ENCODE measurements at regions not wholly inside any gene's neighbourhood (a gene's known extent, or its start where the extent isn't known, plus 50 kb on each side); places are given as distances from the start of the nearest gene placed in this dataset.

- Histone ChIP-seq H3K27ac (ENCODE audit: low read depth in 2 of 2, low read length in 1 of 2) (no peak overlapping the region), H3K4me3 (ENCODE audit: low read depth in 2 of 2, low read length in 1 of 2) (no peak overlapping the region), H3K9me3 (peaks cover 8% of the 10 kb centered on the region; the same call in 1 of the 2 replicates), H2AFZ (ENCODE audit: low read depth) (no peak overlapping the region), H4K20me1 (ENCODE audit: insufficient read depth) (no peaks in the 10 kb centered on the region), H3K36me3 (replicated peaks in 1 of 2; ENCODE audit: control insufficient read depth in 1 of 2, insufficient read depth in 2 of 2, low read length in 1 of 2) (no peaks in the 10 kb centered on the region), H3F3A (replicated peaks; ENCODE audit: insufficient read depth) (no peaks in the 10 kb centered on the region), H3K79me2 (ENCODE audit: insufficient read depth) (no peaks in the 10 kb centered on the region), H3K4me1 (ENCODE audit: control insufficient read depth in 1 of 2, insufficient read depth in 2 of 2, low read depth in 1 of 2, low read length in 1 of 2) (no peaks in the 10 kb centered on the region), H3K4me2 (no peak overlapping the region), H3K9ac (no peak overlapping the region), H3K9me2 (no peaks in the 10 kb centered on the region), H3K27me3 (ENCODE audit: insufficient read depth) (no peaks in the 10 kb centered on the region)
- POLR2A ChIA-PET, result no interaction called here
- 7% methylated on average over 5 of the region's 5 CpGs for WGBS (ENCODE audit: low lambda C conversion rate)
- CTCF ChIA-PET, result no interaction called here
- no peak for DNase-seq
- TF ChIP-seq IRF3 (IDR thresholded peaks at IDR 0.05; ENCODE audit: low read depth, low read length) (no peak), EP300 (IDR thresholded peaks at IDR 0.05; ENCODE audit: borderline replicate concordance in 1 of 2, low read depth in 1 of 2, low read length in 1 of 2) (no peak)
Observed at GRCh38 chr20:7078804-7079203, 311.3 kb downstream of the BMP2 start.

- H3K9me2 ChIP-seq, result no peaks in the 10 kb centered on the region
- H3K9me3 ChIP-seq, result peaks cover 8% of the 10 kb centered on the region; the same call in 1 of the 2 replicates
- DNase-seq, result no peak
- no peak overlapping the region for H3K4me3 ChIP-seq (ENCODE audit: low read depth in 2 of 2, low read length in 1 of 2)
- no peaks in the 10 kb centered on the region for H3F3A ChIP-seq (replicated peaks; ENCODE audit: insufficient read depth)
- no peak overlapping the region for H3K4me2 ChIP-seq
- ChIA-PET CTCF (interaction anchor here (0.6 kb wide), 1 partner anchor 1002 kb away, joined by 3 read pairs; no protein-coding TSS in a partner anchor), POLR2A (no interaction called here)
- H2AFZ ChIP-seq (ENCODE audit: low read depth), result no peak overlapping the region
- 3% methylated on average over 3 of the region's 3 CpGs for WGBS (ENCODE audit: low lambda C conversion rate)
- no peaks in the 10 kb centered on the region for H3K27me3 ChIP-seq (ENCODE audit: insufficient read depth)
- H4K20me1 ChIP-seq (ENCODE audit: insufficient read depth), result no peaks in the 10 kb centered on the region
- H3K27ac ChIP-seq (ENCODE audit: low read depth in 2 of 2, low read length in 1 of 2), result no peak overlapping the region
- H3K36me3 ChIP-seq (replicated peaks in 1 of 2; ENCODE audit: control insufficient read depth in 1 of 2, insufficient read depth in 2 of 2, low read length in 1 of 2), result no peaks in the 10 kb centered on the region
- no peaks in the 10 kb centered on the region for H3K4me1 ChIP-seq (ENCODE audit: control insufficient read depth in 1 of 2, insufficient read depth in 2 of 2, low read depth in 1 of 2, low read length in 1 of 2)
- no peaks in the 10 kb centered on the region for H3K79me2 ChIP-seq (ENCODE audit: insufficient read depth)
- TF ChIP-seq JUND (IDR thresholded peaks at IDR 0.05) (no peak), TCF12 (IDR thresholded peaks at IDR 0.05) (no peak), YY1 (IDR thresholded peaks at IDR 0.05; ENCODE audit: low read depth) (no peak), CHD2 (IDR thresholded peaks at IDR 0.05; ENCODE audit: low read length, partially characterized antibody) (no peak), ZBTB33 (IDR thresholded peaks at IDR 0.05; ENCODE audit: borderline replicate concordance, low read depth) (no peak), EP300 (IDR thresholded peaks at IDR 0.05; ENCODE audit: borderline replicate concordance in 1 of 2, low read depth in 1 of 2, low read length in 1 of 2) (no peak), GABPA (IDR thresholded peaks at IDR 0.05; ENCODE audit: low read depth) (no peak)
- no peak overlapping the region for H3K9ac ChIP-seq
Observed at GRCh38 chr20:7080472-7080871, 313.0 kb downstream of the BMP2 start.

DNA sequence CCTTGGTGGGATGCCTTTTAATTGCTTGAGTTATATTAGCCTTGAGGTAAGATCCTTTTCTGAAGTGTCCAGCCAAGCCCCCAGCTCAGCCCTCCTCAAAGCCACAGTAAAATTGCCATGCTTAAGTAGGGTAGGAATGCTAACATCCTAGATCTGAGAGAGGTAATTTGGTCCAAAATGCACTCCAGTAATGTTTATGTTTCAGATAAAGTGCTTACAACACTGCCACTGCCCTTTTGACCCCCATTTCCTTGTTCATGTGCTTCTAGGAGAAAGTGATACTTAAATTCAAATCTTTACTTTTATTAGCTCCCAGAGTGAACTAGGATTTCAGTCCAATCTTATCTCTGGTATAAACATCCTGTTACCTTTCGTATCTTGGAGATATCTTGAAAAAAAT lies 318.0 kb downstream of the BMP2 start:
- DNase-seq, result no peak
- Histone ChIP-seq H3K4me1 (ENCODE audit: control insufficient read depth in 1 of 2, insufficient read depth in 2 of 2, low read depth in 1 of 2, low read length in 1 of 2) (no peaks in the 10 kb centered on the region), H2AFZ (ENCODE audit: low read depth) (no peak overlapping the region), H3K79me2 (ENCODE audit: insufficient read depth) (no peaks in the 10 kb centered on the region), H3K36me3 (replicated peaks in 1 of 2; ENCODE audit: control insufficient read depth in 1 of 2, insufficient read depth in 2 of 2, low read length in 1 of 2) (no peaks in the 10 kb centered on the region), H3K9ac (no peak overlapping the region), H3K9me3 (no peaks in the 10 kb centered on the region), H3K9me2 (no peaks in the 10 kb centered on the region), H3K27ac (ENCODE audit: low read depth in 2 of 2, low read length in 1 of 2) (no peak overlapping the region), H3K4me3 (ENCODE audit: low read depth in 2 of 2, low read length in 1 of 2) (no peak overlapping the region), H4K20me1 (ENCODE audit: insufficient read depth) (no peaks in the 10 kb centered on the region), H3K27me3 (ENCODE audit: insufficient read depth) (no peaks in the 10 kb centered on the region), H3K4me2 (no peak overlapping the region), H3F3A (replicated peaks; ENCODE audit: insufficient read depth) (no peaks in the 10 kb centered on the region)
- POLR2A ChIA-PET, result no interaction called here
- 2% methylated on average over 1 of the region's 1 CpG for WGBS (ENCODE audit: low lambda C conversion rate)
- CTCF ChIA-PET, result no interaction called here
- TF ChIP-seq, protein P1, sequence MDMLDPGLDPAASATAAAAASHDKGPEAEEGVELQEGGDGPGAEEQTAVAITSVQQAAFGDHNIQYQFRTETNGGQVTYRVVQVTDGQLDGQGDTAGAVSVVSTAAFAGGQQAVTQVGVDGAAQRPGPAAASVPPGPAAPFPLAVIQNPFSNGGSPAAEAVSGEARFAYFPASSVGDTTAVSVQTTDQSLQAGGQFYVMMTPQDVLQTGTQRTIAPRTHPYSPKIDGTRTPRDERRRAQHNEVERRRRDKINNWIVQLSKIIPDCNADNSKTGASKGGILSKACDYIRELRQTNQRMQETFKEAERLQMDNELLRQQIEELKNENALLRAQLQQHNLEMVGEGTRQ (IDR thresholded peaks at IDR 0.05; ENCODE audit: borderline replicate concordance, low read depth, low read length), result no peak
- TF ChIP-seq SMC3 (IDR thresholded peaks at IDR 0.05; ENCODE audit: low read depth, low read length), result no peak
- TF ChIP-seq RCOR1 (IDR thresholded peaks at IDR 0.05; ENCODE audit: low read length), result no peak
- no peak for TF ChIP-seq EP300 (IDR thresholded peaks at IDR 0.05; ENCODE audit: borderline replicate concordance in 1 of 2, low read depth in 1 of 2, low read length in 1 of 2)
- TF ChIP-seq TEAD4 (IDR thresholded peaks at IDR 0.05; ENCODE audit: borderline replicate concordance, insufficient read depth), result no peak
- no peak for TF ChIP-seq USF1 (IDR thresholded peaks at IDR 0.05; ENCODE audit: borderline replicate concordance, low read depth)
- TF ChIP-seq FOXJ3 (CRISPR knock-in tag; IDR thresholded peaks at IDR 0.05), result no peak
- TF ChIP-seq GATA2 (CRISPR knock-in tag; IDR thresholded peaks at IDR 0.05), result no peak
- no peak for TF ChIP-seq MXI1 (IDR thresholded peaks at IDR 0.05; ENCODE audit: low read depth, low read length)
- TF ChIP-seq MEF2A (IDR thresholded peaks at IDR 0.05; ENCODE audit: borderline replicate concordance, low read depth), result no peak
- TF ChIP-seq YY1 (IDR thresholded peaks at IDR 0.05; ENCODE audit: low read depth), result no peak
- TF ChIP-seq FOSL2 (IDR thresholded peaks at IDR 0.05; ENCODE audit: borderline replicate concordance, low read depth), result no peak
